CD1c-positive myeloid dendritic cell (primary cell): ENCODE measurements at regions not wholly inside any gene's neighbourhood (a gene's known extent, or its start where the extent isn't known, plus 50 kb on each side); places are given as distances from the start of the nearest gene placed in this dataset.

Source experiments
- DNase-seq: peaks from one replicate; pipeline ENCODE4 v3.0.0-alpha.2; 2016; ENCODE audit errors: extremely low spot score

DNA sequence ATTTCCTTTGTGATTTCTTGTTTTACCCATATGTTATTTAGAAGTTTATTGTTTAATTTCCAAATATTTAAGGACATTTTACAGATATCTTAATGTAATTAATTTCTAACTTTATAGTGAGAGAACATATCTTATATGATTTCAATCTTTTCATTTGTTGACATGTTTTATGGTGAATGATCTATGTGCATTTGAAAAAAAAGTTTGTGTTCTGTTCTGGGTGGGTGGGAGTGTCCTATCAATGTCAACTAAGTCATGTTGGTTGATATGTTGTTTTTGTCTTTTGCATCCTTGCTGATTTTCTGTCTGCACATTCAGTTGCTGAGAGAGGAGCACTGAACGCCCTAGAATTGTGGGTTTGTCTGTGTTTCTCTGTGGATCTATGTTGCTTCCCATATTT is 50.3 kb upstream of the CBFA2T3 start:
- DNase-seq, result no peak

DNA sequence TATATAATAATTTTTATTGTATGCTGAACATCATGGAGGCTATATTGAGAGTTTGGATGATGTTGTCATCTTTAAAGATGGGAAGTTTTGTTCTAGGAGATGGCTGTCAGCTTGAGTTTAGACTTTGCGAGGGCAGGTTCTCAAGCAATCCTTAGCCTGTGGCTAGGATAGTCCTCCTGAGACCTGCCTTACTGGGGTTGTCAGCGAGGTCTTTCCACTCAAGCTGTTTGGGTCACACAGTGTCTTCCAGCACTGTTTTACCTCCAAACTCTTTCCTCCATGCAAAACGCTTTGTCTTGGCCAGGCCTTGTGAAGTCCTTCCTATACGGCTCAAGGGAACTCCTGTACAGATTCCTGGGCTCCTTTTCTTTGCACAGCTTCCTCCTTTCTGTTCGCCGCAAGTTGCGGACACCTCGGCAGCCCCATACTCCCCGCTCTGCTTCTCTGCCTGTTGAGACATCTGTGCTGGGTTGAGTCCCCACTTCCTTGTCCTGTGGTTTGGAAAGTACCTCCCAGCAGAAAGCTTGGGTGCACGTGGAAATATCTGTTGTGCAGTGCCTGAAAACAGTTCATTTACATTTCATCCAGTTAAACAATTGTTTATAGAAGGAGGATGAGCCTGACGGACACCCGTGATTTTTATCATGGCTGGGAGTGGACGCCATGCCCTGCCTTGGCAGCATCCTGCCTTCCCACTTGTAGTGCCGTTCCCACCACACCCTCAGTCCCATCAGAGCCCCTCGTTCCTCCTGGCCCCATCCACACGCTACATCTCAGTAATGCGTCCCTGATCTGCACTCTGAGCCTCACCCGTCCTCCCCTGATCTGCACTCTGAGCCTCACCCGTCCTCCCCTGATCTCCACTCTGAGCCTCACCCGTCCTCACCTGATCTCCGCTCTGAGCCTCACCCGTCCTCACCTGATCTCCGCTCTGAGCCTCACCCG is 55.0 kb upstream of the CBFA2T3 start:
- DNase-seq, result peak; percentile 91

DNA sequence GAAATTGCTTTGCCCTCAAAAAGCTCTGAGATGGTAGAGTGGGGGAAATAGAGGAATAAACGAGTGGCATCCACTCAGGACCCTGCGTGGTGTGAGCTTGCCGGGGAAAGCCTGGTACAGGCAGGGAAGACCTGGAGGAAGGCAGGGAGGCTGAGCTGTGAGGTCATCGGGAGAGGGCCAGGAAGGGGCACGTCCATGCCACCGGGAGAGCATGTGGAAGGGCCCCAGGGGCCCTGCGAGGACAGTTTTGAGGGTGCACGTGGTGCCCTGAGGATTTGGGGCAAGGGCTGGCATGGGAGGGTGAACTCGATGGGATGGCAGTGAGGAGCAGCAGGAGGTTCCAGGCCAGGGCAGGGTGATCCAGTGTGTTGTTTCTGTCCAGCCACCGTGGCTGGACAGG is 56.3 kb upstream of the CBFA2T3 start:
- DNase-seq, result no peak

DNA sequence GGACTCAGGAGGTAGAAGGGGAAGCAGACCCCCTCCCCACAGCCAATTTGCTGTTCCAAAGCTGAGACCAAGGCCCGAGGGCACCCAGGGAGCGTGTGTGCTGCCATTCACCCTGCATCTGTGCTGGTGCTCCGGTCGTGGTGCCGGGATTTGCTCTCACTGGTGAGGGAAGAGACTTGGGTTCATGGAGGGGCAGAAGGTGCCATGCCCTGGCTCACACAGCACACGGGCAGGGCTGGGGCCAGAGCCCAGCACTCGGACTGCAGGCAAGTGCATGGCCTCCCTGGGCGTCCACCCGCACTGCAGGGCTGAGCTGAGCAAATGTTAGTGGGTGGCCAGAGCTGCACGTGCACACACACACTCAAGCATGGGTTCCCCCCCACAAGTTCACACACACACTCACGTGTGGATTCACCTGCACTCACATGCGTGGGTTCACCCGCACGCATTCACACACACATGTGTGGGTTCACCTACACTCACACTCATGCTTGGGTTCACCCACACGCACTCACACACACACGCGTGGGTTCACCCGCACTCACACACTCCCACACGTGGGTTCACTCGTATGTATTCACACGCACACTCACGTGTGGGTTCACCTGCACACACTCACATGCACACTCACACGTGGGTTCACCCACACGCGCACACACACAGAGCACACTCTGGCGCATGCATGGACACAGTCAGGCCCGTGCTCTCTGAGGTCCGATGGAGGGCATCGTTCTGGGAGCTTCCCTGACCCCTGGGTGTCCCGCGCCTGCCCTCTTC is 57.0 kb upstream of the CBFA2T3 start:
- DNase-seq, result no peak

DNA sequence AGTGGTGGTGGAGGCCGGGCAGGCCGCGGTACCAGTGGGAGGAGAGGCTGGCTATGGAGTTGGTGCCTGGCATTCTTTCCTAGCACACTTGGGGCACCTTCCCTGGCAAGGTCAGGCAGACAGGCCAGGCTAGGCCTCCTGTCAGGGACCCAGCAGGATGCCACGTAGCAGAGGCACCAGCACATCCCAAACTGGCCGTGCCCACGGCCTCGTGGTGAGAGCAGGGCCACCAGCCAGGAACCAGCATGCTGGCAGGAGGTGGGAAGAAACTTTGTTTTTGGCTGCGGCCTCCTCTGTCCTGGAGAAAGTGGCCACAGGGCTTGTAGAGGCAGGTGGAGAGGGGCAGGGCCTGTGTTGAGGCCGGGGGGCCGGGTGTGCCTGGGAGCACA is 57.6 kb upstream of the CBFA2T3 start:
- no peak for DNase-seq

DNA sequence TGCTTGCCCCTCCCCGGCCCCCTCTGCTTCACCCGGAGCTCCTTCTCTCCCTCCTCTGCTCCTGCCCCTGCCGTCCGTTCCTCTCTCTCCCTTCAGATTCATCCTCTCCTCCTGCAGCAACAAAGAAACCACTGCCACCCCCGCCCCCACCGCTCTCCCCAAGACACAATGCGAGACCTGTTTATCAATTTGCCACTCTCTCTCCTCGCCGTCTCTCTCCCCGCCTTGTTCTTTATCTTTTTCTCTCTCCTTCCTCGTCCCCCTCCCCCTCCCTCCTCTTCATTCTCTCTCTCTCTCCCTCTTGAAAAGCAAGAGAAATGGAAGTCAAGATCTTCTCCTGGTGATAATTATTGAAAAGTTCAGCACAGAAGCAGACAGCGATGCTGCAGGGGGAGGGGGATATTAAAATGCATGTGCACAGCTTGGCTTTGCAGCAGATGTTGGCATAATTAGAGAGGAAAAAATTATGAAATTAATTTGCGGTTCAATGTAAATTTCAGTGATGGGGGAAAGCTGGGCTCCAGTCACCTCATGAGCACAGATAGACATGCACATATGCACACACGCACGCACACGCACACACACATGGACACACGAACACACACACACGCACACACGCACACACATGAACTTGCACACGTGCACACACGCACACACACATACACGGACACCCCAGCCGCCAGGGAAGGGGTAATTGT is 58.1 kb upstream of the CBFA2T3 start:
- DNase-seq, result no peak

DNA sequence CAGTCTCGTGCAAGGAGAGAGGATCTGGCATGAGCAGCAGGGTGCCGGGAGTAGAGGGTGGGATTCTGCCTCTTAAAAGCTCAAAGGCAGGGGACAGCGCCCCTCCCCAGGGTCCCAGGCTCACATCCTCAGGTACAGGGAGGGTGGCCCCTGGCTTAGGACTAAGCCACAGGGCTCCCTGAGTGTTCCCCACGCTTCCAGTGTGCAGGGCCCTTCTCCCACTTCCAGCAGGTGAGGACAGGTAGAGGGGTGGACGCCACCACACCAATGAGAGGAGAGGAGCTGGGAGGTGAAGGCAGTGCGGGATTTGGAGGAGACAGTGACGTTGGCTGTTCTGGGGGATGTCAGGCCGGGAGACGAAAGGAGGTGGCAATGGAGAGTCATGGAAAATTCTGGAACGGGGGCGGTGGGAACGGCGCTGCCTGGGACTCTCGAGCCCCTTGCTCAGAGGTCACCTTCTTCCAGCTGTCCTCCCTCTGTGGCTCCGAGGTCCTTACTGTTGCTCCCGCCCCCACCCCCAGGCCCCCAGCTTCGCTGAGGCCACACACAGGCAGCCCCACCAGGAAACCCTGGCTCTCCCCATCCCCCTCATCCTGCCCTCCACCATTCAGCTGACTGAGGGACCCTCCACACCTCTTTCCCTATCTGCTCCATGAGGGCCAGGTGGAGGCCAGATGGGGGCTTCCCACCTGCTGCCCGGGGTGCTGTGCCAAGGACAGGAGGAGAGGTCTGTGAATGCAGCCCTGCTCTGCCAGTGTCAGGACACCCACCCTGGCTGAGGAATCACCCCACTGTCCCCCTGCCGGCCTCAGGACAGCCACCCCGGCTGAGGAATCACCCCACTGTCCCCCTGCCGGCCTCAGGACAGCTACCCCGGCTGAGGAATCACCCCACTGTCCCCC is 57.7 kb upstream of the ACSF3 start:
- DNase-seq, result no peak

DNA sequence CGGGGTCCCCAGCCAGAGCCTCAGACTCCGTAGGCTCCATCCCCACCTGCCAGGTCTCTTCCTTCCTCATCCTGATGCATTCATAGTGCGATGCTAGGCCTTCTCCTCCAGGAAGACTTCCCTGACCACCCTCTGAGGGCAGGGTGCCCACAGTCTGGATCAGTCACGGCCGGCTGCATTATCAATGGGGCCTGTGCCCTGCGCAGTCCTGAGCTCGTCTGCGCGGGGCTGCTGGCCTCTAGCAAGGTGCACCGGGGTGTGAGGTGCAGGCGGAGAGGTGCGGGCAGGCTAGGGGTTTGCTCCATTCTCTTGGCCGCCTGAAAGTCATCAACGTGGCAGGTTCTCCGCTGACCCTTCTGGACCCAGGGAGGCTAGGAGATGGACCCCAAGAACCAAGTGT is 56.9 kb upstream of the ACSF3 start:
- DNase-seq, result no peak

DNA sequence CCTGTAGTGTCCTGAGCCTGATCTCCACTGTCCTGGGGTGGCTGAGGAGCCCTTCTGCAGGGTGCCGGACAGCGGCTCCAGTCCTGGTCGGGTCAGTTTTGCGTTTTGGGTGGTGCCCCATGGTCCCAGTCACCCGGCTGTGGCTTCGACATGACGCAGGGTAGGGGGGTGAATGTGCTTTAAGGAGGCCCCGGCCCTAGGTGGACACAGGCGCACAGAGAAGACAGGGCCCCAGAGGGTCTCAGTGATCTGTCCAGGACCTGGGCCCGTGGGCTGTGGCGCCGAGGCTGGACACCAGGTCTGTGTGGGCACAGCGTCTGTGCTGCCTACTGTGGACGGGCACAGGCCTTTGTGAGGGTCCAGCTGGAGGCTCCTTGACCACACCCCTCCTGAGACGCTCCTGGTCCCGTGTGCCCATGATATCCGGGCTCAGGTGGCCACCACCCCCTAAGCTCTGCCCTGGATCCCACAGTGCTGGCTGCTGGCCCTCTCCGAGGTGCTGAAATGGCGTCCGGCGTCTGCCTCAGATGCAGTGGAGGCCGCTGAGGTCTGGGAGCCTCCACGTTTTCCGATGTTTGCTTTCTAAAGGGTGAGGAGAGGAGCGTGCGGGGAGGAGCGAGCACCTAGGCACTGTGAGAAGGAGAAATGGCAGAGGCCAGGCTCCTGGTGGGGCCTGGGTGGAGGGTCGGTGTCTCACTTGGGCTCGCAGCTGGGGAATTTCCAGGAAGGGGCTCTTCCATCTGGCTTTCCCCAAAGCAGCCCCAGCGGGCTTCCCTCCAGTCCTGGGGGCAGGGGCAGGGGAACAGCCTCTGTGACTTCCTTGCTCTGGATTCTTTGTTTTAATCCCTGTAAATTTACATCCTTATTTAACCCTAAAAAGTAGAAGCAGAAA is 56.1 kb upstream of the ACSF3 start:
- DNase-seq, result peak; percentile 49

DNA sequence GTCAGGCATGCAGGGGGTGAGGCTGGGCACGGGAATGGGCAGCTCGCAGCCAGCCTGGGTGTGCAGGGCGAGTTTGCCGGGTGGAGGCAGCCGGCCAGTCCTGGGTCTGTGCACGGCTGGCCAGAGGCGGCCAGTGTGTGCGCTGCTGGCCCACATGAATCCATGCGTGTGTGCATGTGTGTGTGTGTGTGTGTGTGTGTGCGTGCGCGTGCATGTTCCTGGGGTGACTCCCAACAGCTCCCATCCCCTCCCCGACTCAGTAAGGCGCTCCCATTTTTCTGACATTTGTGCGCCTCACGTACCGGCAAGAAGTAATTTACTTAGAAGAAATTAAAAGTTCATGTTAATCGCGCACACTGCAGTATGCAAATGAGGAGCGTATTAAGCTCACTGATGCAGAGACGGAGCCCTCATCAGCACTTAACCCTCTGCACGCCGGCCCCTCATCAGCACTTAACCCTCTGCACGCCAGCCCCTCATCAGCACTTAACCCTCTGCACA is 55.4 kb upstream of the ACSF3 start:
- DNase-seq, result no peak

DNA sequence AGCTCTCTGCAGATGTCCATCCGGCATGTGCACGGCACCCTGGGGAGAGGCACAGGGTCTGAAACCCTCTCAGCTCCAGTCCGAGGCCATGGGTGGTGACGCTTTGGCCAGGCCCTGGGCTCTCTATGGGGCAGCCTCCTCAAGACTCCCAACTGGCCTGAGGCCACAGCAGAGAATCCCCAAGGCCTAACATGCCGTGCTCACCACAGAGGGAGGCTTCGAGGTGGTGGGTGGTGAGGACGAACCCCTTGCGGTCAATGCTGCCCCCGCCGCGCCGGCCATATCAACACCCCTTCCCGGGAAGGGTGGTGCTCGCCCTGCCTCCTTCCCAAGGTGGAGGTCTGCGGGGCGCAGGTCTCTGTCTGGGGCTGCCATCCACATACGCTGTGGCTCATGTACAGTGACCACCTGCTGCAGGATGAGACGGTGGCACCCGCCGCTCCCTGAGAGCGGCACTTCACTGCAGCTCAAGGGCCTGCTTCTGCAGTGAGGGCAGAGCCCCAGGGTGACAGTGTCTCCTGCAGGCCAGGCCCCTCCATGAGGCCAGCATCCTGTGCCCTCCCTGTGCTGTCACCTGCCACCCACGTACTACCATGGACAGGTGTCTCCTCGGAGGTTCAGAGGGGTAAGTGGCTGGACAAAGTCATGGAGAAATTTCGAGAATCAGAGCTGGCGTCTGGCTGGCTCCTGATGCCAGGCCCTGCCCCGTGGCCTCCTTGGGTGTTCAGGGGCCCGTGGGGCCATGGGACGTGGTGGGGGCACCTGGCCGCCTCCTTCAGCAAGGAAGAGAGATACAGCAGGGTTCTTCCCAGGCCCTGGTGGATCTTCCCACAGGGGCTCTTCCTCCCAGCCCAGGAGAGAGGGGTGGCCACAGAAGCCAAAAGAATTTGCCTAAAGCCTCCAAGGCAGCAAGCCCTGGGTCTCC is 54.6 kb upstream of the ACSF3 start:
- no peak for DNase-seq

DNA sequence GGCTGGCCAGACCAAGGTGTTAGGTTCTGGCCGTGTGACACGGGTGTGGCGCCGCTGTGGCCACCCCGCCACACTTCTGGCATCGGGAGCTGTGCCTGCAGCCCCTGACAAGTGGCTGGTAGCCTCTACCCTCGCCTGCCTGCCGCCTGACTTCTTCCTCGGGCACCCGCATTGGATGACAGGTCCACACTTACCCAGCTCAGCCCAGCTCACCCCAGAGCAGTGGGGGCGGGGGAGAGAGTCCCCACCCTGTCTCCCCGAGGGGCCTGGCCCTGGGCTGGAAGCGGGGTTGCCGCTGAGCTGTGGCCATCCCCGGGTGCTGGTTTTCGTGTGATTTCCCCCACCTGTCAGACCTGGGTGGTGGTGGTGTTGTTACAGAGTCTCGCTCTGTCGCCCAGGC is 53.9 kb upstream of the ACSF3 start:
- no peak for DNase-seq

DNA sequence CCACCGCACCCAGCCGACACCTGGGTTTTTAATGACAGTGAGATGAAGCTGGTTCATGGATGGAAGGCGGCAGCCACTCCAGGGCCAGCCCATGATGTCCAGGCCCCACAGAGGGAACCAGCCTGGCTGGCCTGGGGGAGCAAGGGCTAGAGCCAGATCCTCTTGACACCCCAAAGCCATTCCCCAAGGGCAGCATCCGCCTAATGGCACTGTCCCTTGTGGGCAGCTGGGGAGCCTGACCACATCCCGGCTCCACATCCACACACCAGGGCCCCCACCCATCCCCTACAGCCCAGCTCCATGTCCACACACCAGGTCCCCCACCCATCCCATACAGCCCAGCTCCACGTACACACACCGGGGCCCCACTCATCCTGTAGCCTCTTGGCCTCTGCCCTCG is 53.3 kb upstream of the ACSF3 start:
- no peak for DNase-seq

DNA sequence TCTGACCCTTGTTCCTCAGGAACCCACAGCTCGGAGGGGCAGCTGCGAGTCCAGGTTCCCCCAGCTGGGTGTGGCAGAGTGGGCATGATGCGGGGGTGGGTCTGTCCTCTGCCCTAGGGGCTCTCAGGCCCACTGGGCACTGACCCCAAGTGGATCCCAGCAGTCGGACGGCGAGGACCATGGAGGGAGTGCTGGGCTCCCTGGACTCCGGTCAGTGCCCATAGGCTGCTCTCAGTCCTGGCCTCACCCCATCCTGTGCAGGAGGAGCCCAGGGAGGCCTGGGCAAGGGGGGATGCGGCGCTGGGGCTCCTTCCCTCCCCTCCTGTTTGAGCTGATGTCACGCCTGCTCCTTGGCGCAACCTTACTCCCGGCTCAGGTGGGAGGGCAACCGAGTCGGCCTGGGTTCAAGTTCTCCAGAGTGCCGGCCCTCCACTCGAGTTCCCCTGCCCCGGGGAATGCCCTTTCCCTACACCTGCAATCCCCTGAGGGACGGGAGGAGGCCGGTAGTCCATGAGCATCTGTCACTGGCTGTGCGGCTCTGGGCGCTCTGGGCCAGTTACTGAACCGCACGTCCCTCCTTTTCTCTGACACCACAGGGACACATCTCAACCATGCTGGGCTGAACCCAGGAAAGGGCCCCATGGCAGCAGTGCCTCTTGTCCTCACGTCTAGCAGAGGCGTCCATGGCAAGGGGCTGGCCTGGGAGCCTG is 52.6 kb upstream of the ACSF3 start:
- DNase-seq, result no peak

DNA sequence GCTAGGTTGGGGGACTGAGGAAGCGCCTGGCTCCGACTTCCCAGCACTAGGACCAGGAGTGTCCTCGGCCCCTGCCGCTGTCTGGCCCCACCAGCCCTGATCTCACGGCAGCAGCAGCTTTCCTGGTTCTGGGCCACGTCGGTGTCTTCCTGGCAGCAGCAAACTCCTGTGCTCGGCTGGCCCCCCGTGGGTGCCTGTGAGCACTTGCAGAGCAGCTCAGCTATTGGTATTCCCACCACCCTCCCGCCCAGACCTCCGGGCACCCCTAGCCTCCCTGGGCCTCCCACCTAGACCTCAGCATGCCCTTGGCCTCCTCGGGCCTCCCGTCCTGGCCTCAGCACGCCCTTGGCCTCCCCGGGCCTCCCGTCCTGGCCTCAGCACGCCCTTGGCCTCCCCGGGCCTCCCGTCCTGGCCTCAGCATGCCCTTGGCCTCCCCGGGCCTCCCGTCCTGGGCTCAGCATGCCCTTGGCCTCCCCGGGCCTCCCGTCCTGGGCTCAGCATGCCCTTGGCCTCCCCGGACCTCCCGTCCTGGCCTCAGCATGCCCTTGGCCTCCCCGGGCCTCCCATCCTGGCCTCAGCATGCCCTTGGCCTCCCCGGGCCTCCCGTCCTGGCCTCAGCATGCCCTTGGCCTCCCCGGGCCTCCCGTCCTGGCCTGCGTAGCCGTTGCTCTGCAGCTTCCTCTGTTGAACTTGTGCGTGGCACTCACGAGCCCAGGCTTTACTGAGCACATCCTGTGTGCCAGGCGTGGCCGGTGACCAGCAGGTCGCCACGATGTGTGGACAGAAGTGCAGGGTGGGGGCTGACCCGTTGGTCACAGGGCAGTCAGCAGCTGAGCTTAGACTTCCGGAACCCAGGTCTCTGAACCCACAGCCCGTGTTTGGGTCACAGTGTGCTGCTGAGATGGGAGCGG is 51.8 kb upstream of the ACSF3 start:
- no peak for DNase-seq

DNA sequence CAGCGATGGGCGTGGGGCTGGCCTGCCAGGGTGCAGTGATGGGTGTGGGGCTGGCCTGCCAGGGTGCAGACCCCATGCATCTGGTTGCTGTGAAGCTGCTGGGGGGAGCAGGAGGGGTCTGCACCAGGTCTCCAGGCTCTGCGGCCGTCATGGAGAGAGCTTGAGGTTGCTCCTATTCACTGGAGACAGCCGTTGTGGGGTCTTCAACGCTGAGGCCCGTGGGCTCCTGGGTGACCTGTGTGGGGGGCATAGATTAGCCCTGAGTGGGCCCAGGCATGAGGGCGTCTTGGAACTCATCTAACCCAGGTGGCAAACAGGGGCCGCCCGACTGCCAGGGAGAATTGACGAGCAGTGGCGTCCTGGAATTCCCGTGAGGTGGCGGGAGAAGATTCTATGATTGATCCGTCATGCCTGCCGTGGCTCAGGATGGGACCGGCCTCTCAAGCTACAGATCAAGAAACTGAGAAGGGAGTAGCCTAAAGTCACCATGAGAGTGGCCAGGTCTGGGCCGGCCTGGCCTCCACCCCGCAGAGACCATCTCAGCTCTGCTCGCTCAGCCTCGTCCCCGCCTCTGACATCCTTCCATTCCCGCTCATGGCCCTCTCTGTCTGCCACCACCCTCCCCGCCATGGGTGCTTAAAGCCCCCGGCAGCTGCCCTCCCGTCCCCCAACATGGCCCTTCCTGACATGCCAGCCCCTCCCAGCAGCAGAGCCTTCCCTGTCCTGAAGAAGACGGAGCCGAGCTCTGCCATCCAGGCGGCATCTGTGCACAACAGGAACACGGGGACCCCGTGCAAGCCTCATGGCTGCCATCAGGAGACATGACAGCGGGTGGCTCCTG is 50.7 kb upstream of the ACSF3 start:
- no peak for DNase-seq
